Muscle layer of colon (tissue), 2 donors: ENCODE measurements at regions not wholly inside any gene's neighbourhood (a gene's known extent, or its start where the extent isn't known, plus 50 kb on each side); places are given as distances from the start of the nearest gene placed in this dataset.
"Not testable (repeated sequence)": the region's sequence is repeated elsewhere in the genome, so short reads cannot be mapped to it uniquely, and the experiment has no call there.

ENCODE experiments used
- H3K27ac ChIP-seq: one replicate; pipeline ENCODE4 v1.7.0; 2013; ENCODE audit warnings: low read depth, mild to moderate bottlenecking, low read length, moderate library complexity
- H3K27me3 ChIP-seq, 2 donors: one replicate each; pipeline ENCODE4 v1.7.0; 2013; ENCODE audit warnings: low read length in 2 of 2, mild to moderate bottlenecking in 2 of 2; ENCODE audit not compliant: insufficient read depth in 2 of 2, control insufficient read depth in 1 of 2
- H3K36me3 ChIP-seq: one replicate; pipeline ENCODE4 v1.7.0; 2013; ENCODE audit warnings: mild to moderate bottlenecking, low read length; ENCODE audit not compliant: insufficient read depth
- H3K4me1 ChIP-seq: one replicate; pipeline ENCODE4 v1.7.0; 2013; ENCODE audit warnings: mild to moderate bottlenecking, low read length; ENCODE audit not compliant: insufficient read depth
- H3K4me3 ChIP-seq, 2 donors: one replicate each; pipeline ENCODE4 v1.7.0; 2013; ENCODE audit warnings: low read length in 2 of 2, low read depth in 1 of 2, mild to moderate bottlenecking in 1 of 2, moderate library complexity in 1 of 2
- H3K9ac ChIP-seq: one replicate; pipeline ENCODE4 v1.7.0; 2013; ENCODE audit warnings: low read length
- H3K9me3 ChIP-seq: one replicate; pipeline ENCODE4 v1.7.0; 2013; ENCODE audit warnings: mild to moderate bottlenecking, low read length
- donor health status: abdominal sarcoma.
- donor health status: Adenocarcinoma of cecum.

- Histone ChIP-seq H3K36me3 (no peaks in the 10 kb centered on the region), H3K9me3 (no peaks in the 10 kb centered on the region), H3K27ac (no peak overlapping the region), H3K4me3 (no peak overlapping the region), H3K9ac (no peak overlapping the region), H3K27me3 (no peaks in the 10 kb centered on the region), H3K4me1 (no peaks in the 10 kb centered on the region)
These were observed 441.8 kb downstream of the NYAP2 start for GRCh38 chr2:225841314-225841713.

- Histone ChIP-seq H3K4me1 (no peaks in the 10 kb centered on the region), H3K36me3 (no peaks in the 10 kb centered on the region), H3K27me3 (no peaks in the 10 kb centered on the region), H3K9me3 (no peaks in the 10 kb centered on the region), H3K4me3 (no peak overlapping the region), H3K9ac (no peak overlapping the region), H3K27ac (no peak overlapping the region)
These were observed 437.8 kb downstream of the NYAP2 start for GRCh38 chr2:225837328-225837727.

- H3K4me3 ChIP-seq, result no peak overlapping the region
- no peaks in the 10 kb centered on the region for H3K9me3 ChIP-seq
- H3K27me3 ChIP-seq, result no peaks in the 10 kb centered on the region
- H3K27ac ChIP-seq, result no peak overlapping the region
- no peak overlapping the region for H3K9ac ChIP-seq
- no peaks in the 10 kb centered on the region for H3K4me1 ChIP-seq
- H3K36me3 ChIP-seq, result no peaks in the 10 kb centered on the region
These were observed 425.4 kb downstream of the NYAP2 start for GRCh38 chr2:225824748-225825449.

- Histone ChIP-seq H3K9me3 (no peaks in the 10 kb centered on the region), H3K9ac (no peak overlapping the region), H3K27ac (no peak overlapping the region), H3K4me3 (no peak overlapping the region), H3K4me1 (no peaks in the 10 kb centered on the region), H3K36me3 (no peaks in the 10 kb centered on the region), H3K27me3 (no peaks in the 10 kb centered on the region)
These were observed 421.8 kb downstream of the NYAP2 start for GRCh38 chr2:225821351-225821750.

- Histone ChIP-seq H3K4me3 (no peak overlapping the region), H3K9me3 (no peaks in the 10 kb centered on the region)
These were observed 421.3 kb downstream of the NYAP2 start for GRCh38 chr2:225820826-225821225.

GRCh38 chr2:225814554-225814953 is 415.0 kb downstream of the NYAP2 start:
- H3K27ac ChIP-seq, result no peak overlapping the region

More at GRCh38 chr2:225820826-225821225, 421.3 kb downstream of the NYAP2 start:
- H3K4me1 ChIP-seq, result no peaks in the 10 kb centered on the region
- no peaks in the 10 kb centered on the region for H3K27me3 ChIP-seq
- H3K36me3 ChIP-seq, result no peaks in the 10 kb centered on the region
- no peak overlapping the region for H3K27ac ChIP-seq
- no peak overlapping the region for H3K9ac ChIP-seq

GRCh38 chr2:225806105-225806504 is 406.6 kb downstream of the NYAP2 start:
- Histone ChIP-seq H3K36me3 (no peaks in the 10 kb centered on the region), H3K27me3 (no peaks in the 10 kb centered on the region), H3K9me3 (no peaks in the 10 kb centered on the region), H3K9ac (no peak overlapping the region), H3K4me3 (no peak overlapping the region), H3K4me1 (no peaks in the 10 kb centered on the region), H3K27ac (no peak overlapping the region)

More at GRCh38 chr2:225814554-225814953, 415.0 kb downstream of the NYAP2 start:
- Histone ChIP-seq H3K9ac (no peak overlapping the region), H3K27me3 (no peaks in the 10 kb centered on the region), H3K4me3 (no peak overlapping the region), H3K4me1 (no peaks in the 10 kb centered on the region), H3K36me3 (no peaks in the 10 kb centered on the region), H3K9me3 (no peaks in the 10 kb centered on the region)

- not testable (repeated sequence) for H3K27ac ChIP-seq, H3K4me3 ChIP-seq, H3K9ac ChIP-seq, H3K4me1 ChIP-seq, H3K27me3 ChIP-seq, H3K36me3 ChIP-seq, H3K9me3 ChIP-seq
These were observed 402.6 kb downstream of the NYAP2 start for GRCh38 chr2:225802076-225802475.

GRCh38 chr2:225797394-225797793 is 397.9 kb downstream of the NYAP2 start:
- H3K9me3 ChIP-seq, result no peaks in the 10 kb centered on the region
- no peaks in the 10 kb centered on the region for H3K27me3 ChIP-seq
- no peaks in the 10 kb centered on the region for H3K36me3 ChIP-seq
- no peaks in the 10 kb centered on the region for H3K4me1 ChIP-seq
- no peak overlapping the region for H3K4me3 ChIP-seq
- no peak overlapping the region for H3K9ac ChIP-seq
- H3K27ac ChIP-seq, result no peak overlapping the region

GRCh38 chr2:225794652-225795400 is 395.3 kb downstream of the NYAP2 start:
- Histone ChIP-seq H3K27me3 (no peaks in the 10 kb centered on the region), H3K4me1 (no peaks in the 10 kb centered on the region), H3K9me3 (no peaks in the 10 kb centered on the region), H3K9ac (no peak overlapping the region), H3K27ac (no peak overlapping the region), H3K4me3 (no peak overlapping the region), H3K36me3 (no peaks in the 10 kb centered on the region)

- Histone ChIP-seq H3K27ac (no peak overlapping the region), H3K9me3 (no peaks in the 10 kb centered on the region), H3K4me3 (no peak overlapping the region), H3K4me1 (no peaks in the 10 kb centered on the region), H3K36me3 (no peaks in the 10 kb centered on the region), H3K27me3 (no peaks in the 10 kb centered on the region), H3K9ac (no peak overlapping the region)
These were observed 394.4 kb downstream of the NYAP2 start for GRCh38 chr2:225793736-225794550.
